Effector memory CD8-positive, alpha-beta T cell (primary cell): ENCODE measurements at regions not wholly inside any gene's neighbourhood (a gene's known extent, or its start where the extent isn't known, plus 50 kb on each side); places are given as distances from the start of the nearest gene placed in this dataset.
"Not testable (repeated sequence)": the region's sequence is repeated elsewhere in the genome, so short reads cannot be mapped to it uniquely, and the experiment has no call there.

ENCODE experiments used
- ATAC-seq: fragments of 150-1000 bp; cut with Tn5 transposase; replicated peaks from 2 replicates; pipeline ENCODE4 v1.10.0; 2021; ENCODE audit warnings: mild to moderate bottlenecking, moderate library complexity
- DNase-seq, 3 experiments: peaks; one replicate each; pipeline ENCODE4 v3.0.0; 2021
- H3K27ac Mint-ChIP-seq, 2 donors: one replicate each; pipeline ENCODE4 v1.8.0; 2022; ENCODE audit warnings: mild to moderate bottlenecking in 2 of 2, mixed read lengths in 2 of 2, moderate library complexity in 2 of 2
- H3K27me3 Mint-ChIP-seq, 2 donors: one replicate each; pipeline ENCODE4 v1.8.0; 2022; ENCODE audit warnings: mixed read lengths in 2 of 2
- H3K36me3 Mint-ChIP-seq: one replicate; pipeline ENCODE4 v1.8.0; 2022; ENCODE audit warnings: mild to moderate bottlenecking, moderate library complexity, mixed read lengths; ENCODE audit not compliant: insufficient read depth
- H3K4me1 Mint-ChIP-seq, 2 donors: one replicate each; pipeline ENCODE4 v1.8.0; 2022; ENCODE audit warnings: low read depth in 2 of 2, mixed read lengths in 2 of 2
- H3K4me3 Mint-ChIP-seq, 2 donors: one replicate each; pipeline ENCODE4 v1.8.0; 2022; ENCODE audit warnings: mild to moderate bottlenecking in 2 of 2, mixed read lengths in 2 of 2, moderate library complexity in 2 of 2
- H3K9me3 Mint-ChIP-seq, 2 donors: one replicate each; pipeline ENCODE4 v1.8.0; 2022; ENCODE audit warnings: mixed read lengths in 2 of 2

DNA sequence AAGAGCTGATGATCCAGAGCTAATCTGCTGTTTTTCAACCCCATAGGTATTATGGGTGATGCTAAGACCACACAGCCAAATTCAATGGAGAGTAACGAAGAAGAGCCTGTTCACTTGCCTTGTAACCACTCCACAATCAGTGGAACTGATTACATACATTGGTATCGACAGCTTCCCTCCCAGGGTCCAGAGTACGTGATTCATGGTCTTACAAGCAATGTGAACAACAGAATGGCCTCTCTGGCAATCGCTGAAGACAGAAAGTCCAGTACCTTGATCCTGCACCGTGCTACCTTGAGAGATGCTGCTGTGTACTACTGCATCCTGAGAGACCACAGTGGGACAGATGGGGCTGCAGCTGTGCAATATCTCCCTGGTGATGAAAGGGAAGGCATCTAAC, 386.0 kb downstream of the DAD1 start:
- Mint-ChIP-seq H3K4me3 (no peak overlapping the region), H3K27ac (no peak overlapping the region), H3K36me3 (no peaks in the 10 kb centered on the region), H3K27me3 (no peaks in the 10 kb centered on the region), H3K4me1 (no peaks in the 10 kb centered on the region), H3K9me3 (no peaks in the 10 kb centered on the region)
- ATAC-seq (no peak), DNase-seq (no peak)

GRCh38 chr14:22202313-22202712, 386.7 kb downstream of the DAD1 start:
- Mint-ChIP-seq H3K36me3 (no peaks in the 10 kb centered on the region), H3K4me3 (peak overlapping the region; percentile 25 to 34), H3K27me3 (no peaks in the 10 kb centered on the region), H3K27ac (no peak overlapping the region), H3K9me3 (no peaks in the 10 kb centered on the region), H3K4me1 (no peaks in the 10 kb centered on the region)
- ATAC-seq (no peak), DNase-seq (no peak)

DNA sequence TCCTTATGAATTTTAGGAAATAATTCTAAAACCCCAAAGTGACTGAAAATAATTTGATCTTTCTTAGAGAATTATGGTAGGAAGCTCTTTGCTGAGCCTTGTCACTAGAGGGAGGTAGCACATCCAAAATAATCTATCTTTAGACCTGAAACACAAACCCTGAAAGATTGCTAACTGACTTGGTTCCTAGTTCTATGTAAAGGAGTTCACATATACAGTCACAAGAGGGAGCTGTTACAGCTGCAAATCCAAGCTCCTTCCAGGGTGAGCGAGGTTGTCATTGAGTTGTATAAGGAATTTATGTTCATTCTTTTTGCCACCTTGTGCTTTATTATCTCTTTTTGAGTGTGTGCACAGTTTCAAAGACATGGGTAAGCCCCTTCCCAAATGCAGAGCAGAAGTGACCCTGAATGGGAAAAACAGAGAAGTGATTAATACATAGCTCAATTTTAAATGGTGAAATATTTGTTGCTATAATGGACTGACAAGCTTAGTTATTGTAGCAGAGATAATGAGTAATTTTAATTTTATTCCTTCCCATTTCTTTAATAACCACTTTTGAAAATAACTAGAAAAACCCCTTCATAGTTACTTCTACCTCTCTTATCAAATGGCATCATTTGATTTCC, 387.9 kb downstream of the DAD1 start:
- DNase-seq (peak in 1 of 3 experiments; percentile 0), ATAC-seq (peak; percentile 73)
- H3K27me3 Mint-ChIP-seq, result no peaks in the 10 kb centered on the region
- H3K36me3 Mint-ChIP-seq, result no peaks in the 10 kb centered on the region
- H3K9me3 Mint-ChIP-seq, result no peaks in the 10 kb centered on the region
- no peak overlapping the region for H3K4me3 Mint-ChIP-seq
- H3K27ac Mint-ChIP-seq, result no peak overlapping the region
- no peaks in the 10 kb centered on the region for H3K4me1 Mint-ChIP-seq

DNA sequence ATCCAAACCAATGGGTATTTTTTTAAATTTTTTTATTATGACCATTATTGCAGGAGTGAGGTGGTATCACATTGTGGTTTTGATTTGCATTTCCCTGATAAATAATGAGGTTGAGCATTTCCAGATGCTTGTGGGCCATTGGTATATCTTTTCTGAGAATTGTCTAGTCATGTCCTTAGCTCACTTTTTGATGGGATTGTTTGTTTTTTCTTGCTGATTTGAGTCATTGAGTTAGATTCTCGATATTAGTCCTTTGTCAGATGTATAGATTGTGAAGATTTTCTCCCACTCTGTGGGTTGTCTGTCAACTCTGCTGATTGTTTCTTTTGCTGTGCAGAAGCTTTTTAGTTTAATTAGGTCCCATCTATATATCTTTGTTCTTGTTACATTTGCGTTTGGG, 388.9 kb downstream of the DAD1 start:
- H3K36me3 Mint-ChIP-seq, H3K4me3 Mint-ChIP-seq, H3K27ac Mint-ChIP-seq, H3K4me1 Mint-ChIP-seq, ATAC-seq, H3K9me3 Mint-ChIP-seq, DNase-seq, H3K27me3 Mint-ChIP-seq: not testable (repeated sequence)

DNA sequence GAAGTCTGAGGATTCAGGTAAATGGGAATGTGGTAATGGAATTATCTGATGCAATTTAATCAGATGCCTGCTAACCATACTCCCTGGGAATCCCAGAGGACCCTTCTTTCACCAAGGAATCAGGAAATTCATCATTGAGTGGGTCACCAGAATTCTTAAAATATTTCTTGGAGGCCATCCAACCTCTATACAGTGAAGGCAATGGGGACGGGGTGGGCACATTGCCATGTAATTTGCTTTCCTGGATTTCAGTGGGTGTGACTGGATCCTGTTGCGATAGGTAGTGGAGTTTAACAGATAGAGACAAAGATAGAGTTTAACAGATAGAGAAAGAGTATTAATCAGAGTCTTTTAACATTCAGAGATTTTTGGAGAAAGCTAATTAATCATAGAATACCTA, 394.4 kb downstream of the DAD1 start:
- H3K9me3 Mint-ChIP-seq, result no peaks in the 10 kb centered on the region
- no peak overlapping the region for H3K27ac Mint-ChIP-seq
- no peak overlapping the region for H3K4me3 Mint-ChIP-seq
- DNase-seq, result no peak
- H3K27me3 Mint-ChIP-seq, result no peaks in the 10 kb centered on the region
- no peak for ATAC-seq
- H3K4me1 Mint-ChIP-seq, result no peaks in the 10 kb centered on the region
- no peaks in the 10 kb centered on the region for H3K36me3 Mint-ChIP-seq

DNA sequence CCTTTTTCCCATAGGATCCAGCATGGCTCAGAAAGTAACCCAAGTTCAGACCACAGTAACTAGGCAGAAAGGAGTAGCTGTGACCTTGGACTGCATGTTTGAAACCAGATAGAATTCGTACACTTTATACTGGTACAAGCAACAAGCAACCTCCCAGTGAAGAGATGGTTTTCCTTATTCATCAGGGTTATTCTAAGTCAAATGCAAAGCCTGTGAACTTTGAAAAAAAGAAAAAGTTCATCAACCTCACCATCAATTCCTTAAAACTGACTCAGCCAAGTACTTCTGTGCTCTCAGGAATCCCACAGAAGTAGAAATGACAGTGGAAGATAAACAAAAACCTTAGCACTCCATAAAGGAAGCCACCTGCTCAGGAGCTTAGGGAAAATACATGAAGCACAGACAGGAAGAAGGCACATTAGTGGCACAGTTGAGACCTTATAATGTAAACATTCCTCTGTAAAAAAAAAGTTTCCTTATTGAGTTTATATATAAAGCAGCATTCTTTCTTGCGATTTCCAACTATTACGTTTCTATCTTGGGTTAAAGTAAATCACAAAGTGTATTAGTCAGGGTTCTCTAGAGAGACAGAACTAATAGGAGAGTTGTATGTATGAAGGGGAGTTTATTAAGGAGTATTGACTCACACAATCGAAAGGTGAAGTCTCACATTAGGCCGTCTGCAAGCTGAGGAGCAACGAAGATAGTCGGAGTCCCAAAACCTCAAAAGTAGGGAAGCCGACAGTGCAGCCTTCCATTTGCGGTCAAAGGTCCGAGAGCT, 398.4 kb downstream of the DAD1 start:
- DNase-seq (no peak), ATAC-seq (no peak)
- Mint-ChIP-seq H3K27me3 (no peaks in the 10 kb centered on the region), H3K36me3 (no peaks in the 10 kb centered on the region), H3K4me3 (no peak overlapping the region), H3K27ac (no peak overlapping the region), H3K4me1 (no peaks in the 10 kb centered on the region), H3K9me3 (no peaks in the 10 kb centered on the region)

DNA sequence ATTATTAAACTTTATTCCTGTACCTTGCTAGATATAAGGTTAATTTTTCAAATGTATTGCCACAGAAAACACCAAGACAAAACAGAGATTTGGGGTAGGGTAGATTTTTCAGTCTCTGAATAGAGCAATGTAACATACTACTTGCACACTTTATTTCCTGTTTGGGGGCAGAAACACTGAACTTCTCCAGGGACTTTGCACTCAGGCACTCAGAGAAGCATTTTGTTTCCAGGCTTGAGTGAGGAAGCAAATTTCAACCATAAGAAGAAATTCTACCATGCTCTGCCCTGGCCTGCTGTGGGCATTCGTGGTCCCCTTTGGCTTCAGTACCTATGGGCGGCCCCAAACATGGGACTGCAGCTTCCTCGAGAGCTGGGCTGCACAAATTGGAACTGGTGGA, 399.1 kb downstream of the DAD1 start:
- Mint-ChIP-seq H3K27me3 (no peaks in the 10 kb centered on the region), H3K9me3 (no peaks in the 10 kb centered on the region), H3K4me1 (no peaks in the 10 kb centered on the region), H3K36me3 (no peaks in the 10 kb centered on the region), H3K27ac (no peak overlapping the region), H3K4me3 (no peak overlapping the region)
- ATAC-seq (no peak), DNase-seq (no peak)

- no peaks in the 10 kb centered on the region for H3K9me3 Mint-ChIP-seq
- ATAC-seq (no peak), DNase-seq (no peak)
- H3K4me1 Mint-ChIP-seq, result no peaks in the 10 kb centered on the region
- H3K36me3 Mint-ChIP-seq, result no peaks in the 10 kb centered on the region
- no peak overlapping the region for H3K4me3 Mint-ChIP-seq
- H3K27ac Mint-ChIP-seq, result no peak overlapping the region
- H3K27me3 Mint-ChIP-seq, result no peaks in the 10 kb centered on the region
Measured at GRCh38 chr14:22188318-22188717, 400.7 kb downstream of the DAD1 start.

GRCh38 chr14:22185789-22186188, 403.2 kb downstream of the DAD1 start:
- ATAC-seq, result no peak
- DNase-seq, result no peak

DNA sequence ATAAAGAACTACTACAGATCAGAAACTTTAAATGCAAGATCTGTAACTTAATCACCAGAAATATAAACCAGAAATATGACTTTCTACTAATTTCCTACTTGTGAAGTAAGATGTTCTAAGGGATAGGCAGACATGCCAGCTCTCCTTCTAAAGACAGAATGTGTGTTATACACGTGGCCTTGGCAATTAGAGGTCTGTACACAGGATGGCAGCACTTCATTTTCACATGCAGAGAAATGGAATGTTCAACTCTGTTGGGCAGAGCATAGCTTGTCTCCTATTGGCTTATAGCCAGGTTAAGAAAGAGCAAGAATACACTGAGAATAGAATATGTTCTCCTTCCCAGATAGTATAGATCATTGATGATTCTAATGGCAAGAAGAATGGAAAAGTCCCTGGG, 403.8 kb downstream of the DAD1 start:
- Mint-ChIP-seq H3K36me3 (no peaks in the 10 kb centered on the region), H3K27me3 (no peaks in the 10 kb centered on the region), H3K9me3 (no peaks in the 10 kb centered on the region), H3K4me3 (no peak overlapping the region), H3K27ac (no peak overlapping the region), H3K4me1 (no peaks in the 10 kb centered on the region)
- ATAC-seq (no peak), DNase-seq (no peak)

More at GRCh38 chr14:22185789-22186188, 403.2 kb downstream of the DAD1 start:
- Mint-ChIP-seq H3K4me3 (no peak overlapping the region), H3K4me1 (no peaks in the 10 kb centered on the region), H3K27me3 (no peaks in the 10 kb centered on the region), H3K27ac (no peak overlapping the region), H3K9me3 (no peaks in the 10 kb centered on the region), H3K36me3 (no peaks in the 10 kb centered on the region)

DNA sequence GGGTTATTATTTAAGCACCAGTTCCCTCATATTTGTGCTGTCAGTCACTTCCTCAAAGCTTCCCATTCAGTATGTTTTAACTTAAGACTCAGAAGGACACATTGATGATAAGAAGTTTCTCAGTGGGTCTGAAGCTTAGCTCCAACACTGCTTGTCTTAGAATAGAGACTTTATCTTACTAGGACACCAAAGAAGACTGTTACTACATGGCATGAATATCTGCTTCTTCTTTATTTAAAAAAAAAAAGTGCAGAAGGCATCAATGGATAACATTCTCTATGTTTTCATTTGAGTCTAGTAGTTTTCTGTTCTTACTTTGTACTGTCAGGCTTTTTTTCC, 404.2 kb downstream of the DAD1 start:
- Mint-ChIP-seq H3K27me3 (no peaks in the 10 kb centered on the region), H3K4me1 (no peaks in the 10 kb centered on the region), H3K4me3 (no peak overlapping the region), H3K36me3 (no peaks in the 10 kb centered on the region), H3K27ac (no peak overlapping the region), H3K9me3 (no peaks in the 10 kb centered on the region)
- ATAC-seq (no peak), DNase-seq (no peak)

DNA sequence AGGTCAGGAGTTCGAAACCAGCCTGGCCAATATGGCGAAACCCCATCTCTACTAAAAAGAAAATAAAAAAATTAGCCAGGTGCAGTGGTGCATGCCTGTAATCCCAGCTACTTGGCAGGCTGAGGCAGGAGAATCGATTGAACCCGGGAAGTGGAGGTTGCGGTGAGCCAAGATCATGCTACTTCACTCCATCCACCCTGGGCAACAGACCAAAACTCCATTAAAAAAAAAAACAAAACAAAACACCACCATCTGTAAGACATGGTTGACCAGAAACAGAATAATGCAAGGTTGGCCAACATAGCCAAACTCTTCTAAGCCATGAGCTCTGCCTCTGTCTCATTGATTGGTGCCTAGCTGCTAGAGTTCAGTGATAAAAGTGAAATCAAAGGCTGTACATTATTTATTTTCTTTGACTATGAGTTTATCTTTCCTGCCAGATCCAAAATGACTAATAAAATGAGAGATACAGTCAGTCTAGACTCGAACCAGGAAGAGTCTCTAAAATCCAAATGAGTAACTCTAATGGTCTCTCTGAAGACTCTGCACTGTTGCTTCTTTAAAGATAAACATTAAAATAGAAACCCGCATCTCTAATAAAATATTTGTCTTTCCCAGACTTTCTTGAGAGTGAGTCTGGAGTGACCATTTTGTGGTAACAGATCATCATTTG, 404.7 kb downstream of the DAD1 start:
- H3K36me3 Mint-ChIP-seq, result no peaks in the 10 kb centered on the region
- H3K4me1 Mint-ChIP-seq, result no peaks in the 10 kb centered on the region
- no peak overlapping the region for H3K4me3 Mint-ChIP-seq
- no peaks in the 10 kb centered on the region for H3K9me3 Mint-ChIP-seq
- no peaks in the 10 kb centered on the region for H3K27me3 Mint-ChIP-seq
- DNase-seq, result no peak
- no peak overlapping the region for H3K27ac Mint-ChIP-seq
- no peak for ATAC-seq

DNA sequence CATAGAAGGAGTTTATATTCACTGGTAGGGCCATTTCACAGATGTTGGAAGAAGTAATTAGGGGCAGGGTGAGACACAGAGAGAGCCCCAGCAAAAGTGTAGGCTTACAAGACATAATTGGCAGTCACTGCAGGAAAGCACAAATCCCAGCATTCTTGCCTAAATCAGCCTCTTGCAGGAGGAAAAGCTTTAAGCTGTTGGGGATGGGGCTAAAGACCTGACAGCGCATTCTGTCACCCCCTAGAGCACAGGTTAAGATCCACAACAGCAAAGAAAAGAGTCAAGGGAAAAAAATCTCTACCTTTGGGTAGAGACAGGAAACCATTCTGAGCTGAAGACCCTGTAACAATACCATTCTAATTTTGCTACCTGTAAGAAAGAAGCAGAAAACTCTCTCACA, 409.0 kb downstream of the DAD1 start:
- DNase-seq (no peak), ATAC-seq (no peak)
- peaks cover 2 to 4% of the 10 kb centered on the region in 2 donors for H3K4me1 Mint-ChIP-seq
- no peaks in the 10 kb centered on the region for H3K27me3 Mint-ChIP-seq
- no peak overlapping the region for H3K4me3 Mint-ChIP-seq
- H3K36me3 Mint-ChIP-seq, result no peaks in the 10 kb centered on the region
- no peak overlapping the region for H3K27ac Mint-ChIP-seq
- H3K9me3 Mint-ChIP-seq, result no peaks in the 10 kb centered on the region

DNA sequence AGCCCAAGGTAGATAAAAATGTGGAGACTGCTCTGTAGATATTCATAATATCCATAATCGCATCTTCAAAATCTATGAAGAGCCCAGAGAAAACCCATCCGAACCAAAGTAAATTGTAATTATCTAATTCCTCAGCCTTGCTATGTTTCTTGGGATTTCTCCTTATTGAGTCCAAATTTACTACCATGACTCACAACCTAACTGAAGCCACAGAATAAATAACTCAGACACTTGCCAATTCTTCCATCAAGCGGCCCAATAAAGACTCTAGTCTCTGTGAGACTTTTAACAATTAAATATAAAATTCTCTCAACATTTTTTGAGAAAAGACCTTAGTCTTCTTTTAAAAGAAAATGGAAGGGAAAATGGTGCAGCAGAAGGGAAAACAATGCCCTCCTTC, 409.8 kb downstream of the DAD1 start:
- peaks cover 2 to 4% of the 10 kb centered on the region in 2 donors for H3K4me1 Mint-ChIP-seq
- no peaks in the 10 kb centered on the region for H3K36me3 Mint-ChIP-seq
- H3K27me3 Mint-ChIP-seq, result no peaks in the 10 kb centered on the region
- no peak overlapping the region for H3K4me3 Mint-ChIP-seq
- H3K9me3 Mint-ChIP-seq, result no peaks in the 10 kb centered on the region
- no peak for DNase-seq
- no peak overlapping the region for H3K27ac Mint-ChIP-seq
- no peak for ATAC-seq
